ENCODE measurements at regions not wholly inside any gene's neighbourhood (a gene's known extent, or its start where the extent isn't known, plus 50 kb on each side); places are given as distances from the start of the nearest gene placed in this dataset.

DNA sequence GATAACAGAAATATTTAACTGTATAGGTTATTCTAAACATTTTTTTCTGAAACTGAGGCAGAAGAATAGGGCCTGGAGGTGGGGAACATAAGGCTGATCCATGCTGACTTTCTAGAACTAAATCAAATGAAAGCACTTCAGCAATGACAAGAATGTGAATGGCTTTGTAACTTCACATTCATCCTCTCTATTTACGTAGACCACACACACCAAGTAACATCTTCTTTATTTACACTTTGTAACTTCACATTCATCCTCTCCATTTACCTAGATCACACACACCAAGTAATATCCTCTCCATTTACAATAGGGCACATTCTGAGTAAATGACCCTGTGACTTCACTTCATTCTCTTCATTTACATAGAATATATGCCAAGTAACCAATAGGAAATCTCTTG lies 251.8 kb upstream of the CDH9 start:
- Histone ChIP-seq H3K4me1 (ENCODE audit: insufficient read depth, low read length) (no peaks in the 10 kb centered on the region), H3K27ac (ENCODE audit: low read depth in 1 of 2, low read length in 2 of 2) (no peak overlapping the region), H3K4me3 (ENCODE audit: low read length) (no peak overlapping the region), H3K27me3 (ENCODE audit: control insufficient read depth in 1 of 2, insufficient read depth in 2 of 2, low read length in 2 of 2) (no peaks in the 10 kb centered on the region), H3K36me3 (ENCODE audit: insufficient read depth, low read length) (no peaks in the 10 kb centered on the region), H3K9me3 (ENCODE audit: control insufficient read depth in 1 of 2, insufficient read depth in 1 of 2, low read length in 2 of 2) (peaks cover 0 to 15% of the 10 kb centered on the region in 2 experiments)
- H3K9me3 Mint-ChIP-seq, result peaks cover 17% of the 10 kb centered on the region
- H3K4me3 Mint-ChIP-seq, result no peak overlapping the region
- ATAC-seq (ENCODE audit: poor library complexity) (no peak), DNase-seq (no peak)
- intact Hi-C loops (cut with DNase I, micrococcal nuclease), result no loop called here
- TF ChIP-seq, protein P1, sequence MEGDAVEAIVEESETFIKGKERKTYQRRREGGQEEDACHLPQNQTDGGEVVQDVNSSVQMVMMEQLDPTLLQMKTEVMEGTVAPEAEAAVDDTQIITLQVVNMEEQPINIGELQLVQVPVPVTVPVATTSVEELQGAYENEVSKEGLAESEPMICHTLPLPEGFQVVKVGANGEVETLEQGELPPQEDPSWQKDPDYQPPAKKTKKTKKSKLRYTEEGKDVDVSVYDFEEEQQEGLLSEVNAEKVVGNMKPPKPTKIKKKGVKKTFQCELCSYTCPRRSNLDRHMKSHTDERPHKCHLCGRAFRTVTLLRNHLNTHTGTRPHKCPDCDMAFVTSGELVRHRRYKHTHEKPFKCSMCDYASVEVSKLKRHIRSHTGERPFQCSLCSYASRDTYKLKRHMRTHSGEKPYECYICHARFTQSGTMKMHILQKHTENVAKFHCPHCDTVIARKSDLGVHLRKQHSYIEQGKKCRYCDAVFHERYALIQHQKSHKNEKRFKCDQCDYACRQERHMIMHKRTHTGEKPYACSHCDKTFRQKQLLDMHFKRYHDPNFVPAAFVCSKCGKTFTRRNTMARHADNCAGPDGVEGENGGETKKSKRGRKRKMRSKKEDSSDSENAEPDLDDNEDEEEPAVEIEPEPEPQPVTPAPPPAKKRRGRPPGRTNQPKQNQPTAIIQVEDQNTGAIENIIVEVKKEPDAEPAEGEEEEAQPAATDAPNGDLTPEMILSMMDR (IDR thresholded peaks at IDR 0.05), result no peak
- H3K4me1 Mint-ChIP-seq (ENCODE audit: low read depth), result no peaks in the 10 kb centered on the region
- H3K36me3 Mint-ChIP-seq (ENCODE audit: low read depth), result no peaks in the 10 kb centered on the region
- ChIA-PET POLR2A (no interaction called here), CTCF (no interaction called here)
- no peak overlapping the region for H3K27ac Mint-ChIP-seq
- H3K27me3 Mint-ChIP-seq, result no peaks in the 10 kb centered on the region

GRCh38 chr5:27276119-27276518 lies 237.7 kb upstream of the CDH9 start:
- ATAC-seq (ENCODE audit: poor library complexity) (no peak), DNase-seq (no peak)
- H3K4me1 ChIP-seq (ENCODE audit: insufficient read depth, low read length), result no peaks in the 10 kb centered on the region
- no peaks in the 10 kb centered on the region for H3K36me3 ChIP-seq (ENCODE audit: insufficient read depth, low read length)
- no peak overlapping the region for H3K4me3 ChIP-seq (ENCODE audit: low read length)
- H3K27me3 ChIP-seq (ENCODE audit: control insufficient read depth in 1 of 2, insufficient read depth in 2 of 2, low read length in 2 of 2), result no peaks in the 10 kb centered on the region
- POLR2A ChIA-PET, result no interaction called here
- no peaks in the 10 kb centered on the region for H3K4me1 Mint-ChIP-seq (ENCODE audit: low read depth)
- H3K9me3 ChIP-seq (ENCODE audit: control insufficient read depth in 1 of 2, insufficient read depth in 1 of 2, low read length in 2 of 2), result peaks cover 0 to 4% of the 10 kb centered on the region in 2 experiments
- intact Hi-C loops (cut with DNase I, micrococcal nuclease), result no loop called here
- H3K4me3 Mint-ChIP-seq, result no peak overlapping the region
- CTCF ChIA-PET, result no interaction called here
- H3K27ac ChIP-seq (ENCODE audit: low read depth in 1 of 2, low read length in 2 of 2), result no peak overlapping the region
- peaks cover 8% of the 10 kb centered on the region for H3K9me3 Mint-ChIP-seq
- TF ChIP-seq, protein P1 (IDR thresholded peaks at IDR 0.05), result no peak
- H3K27ac Mint-ChIP-seq, result no peak overlapping the region
- H3K36me3 Mint-ChIP-seq (ENCODE audit: low read depth), result no peaks in the 10 kb centered on the region
- H3K27me3 Mint-ChIP-seq, result no peaks in the 10 kb centered on the region

DNA sequence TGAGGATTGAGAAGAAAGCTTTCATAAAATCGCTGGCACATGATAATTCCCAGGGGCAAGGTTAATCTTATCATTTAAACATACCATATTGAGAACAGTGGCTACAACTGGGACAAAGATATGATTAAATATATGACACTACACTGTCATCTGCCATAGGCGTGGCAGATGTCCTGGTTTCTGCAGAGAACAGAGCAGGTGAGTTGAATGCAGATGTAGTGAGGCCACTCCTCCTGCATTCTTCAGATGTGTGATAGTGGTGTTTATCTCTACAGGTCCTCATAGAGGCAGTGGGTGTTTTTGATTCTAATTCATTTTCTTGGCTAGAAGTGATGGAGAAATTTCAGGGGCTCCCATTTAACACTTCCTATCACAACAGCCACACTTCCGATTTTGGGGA lies 237.0 kb upstream of the CDH9 start:
- Histone ChIP-seq H3K9me3 (ENCODE audit: control insufficient read depth in 1 of 2, insufficient read depth in 1 of 2, low read length in 2 of 2) (peaks cover 0 to 4% of the 10 kb centered on the region in 2 experiments), H3K4me1 (ENCODE audit: insufficient read depth, low read length) (no peaks in the 10 kb centered on the region), H3K36me3 (ENCODE audit: insufficient read depth, low read length) (no peaks in the 10 kb centered on the region), H3K27ac (ENCODE audit: low read depth in 1 of 2, low read length in 2 of 2) (no peak overlapping the region), H3K27me3 (ENCODE audit: control insufficient read depth in 1 of 2, insufficient read depth in 2 of 2, low read length in 2 of 2) (no peaks in the 10 kb centered on the region), H3K4me3 (ENCODE audit: low read length) (no peak overlapping the region)
- TF ChIP-seq, protein P1 (IDR thresholded peaks at IDR 0.05), result no peak
- Mint-ChIP-seq H3K9me3 (peaks cover 10% of the 10 kb centered on the region), H3K4me3 (no peak overlapping the region), H3K27me3 (no peaks in the 10 kb centered on the region), H3K4me1 (ENCODE audit: low read depth) (no peaks in the 10 kb centered on the region), H3K27ac (no peak overlapping the region), H3K36me3 (ENCODE audit: low read depth) (no peaks in the 10 kb centered on the region)
- no peak for DNase-seq
- intact Hi-C loops (cut with DNase I, micrococcal nuclease), result no loop called here
- ChIA-PET POLR2A (no interaction called here), CTCF (no interaction called here)
- no peak for ATAC-seq (ENCODE audit: poor library complexity)

Measured in CD4-positive, alpha-beta T cell (primary cell).